Thyroid gland (tissue), 4 donors: ENCODE measurements at regions not wholly inside any gene's neighbourhood (a gene's known extent, or its start where the extent isn't known, plus 50 kb on each side); places are given as distances from the start of the nearest gene placed in this dataset.

ENCODE experiments used
- CTCF ChIP-seq, 6 experiments: fragments of 200-600 bp in 3 of 6; fragments of 450-650 bp in 3 of 6; sonication (generic) in 3 of 6; IDR thresholded peaks; one replicate each; pipeline ENCODE4 v1.5.1; 2016 to 2019; ENCODE audit warnings: antibody characterized with exemption in 6 of 6, mild to moderate bottlenecking in 2 of 6, inconsistent platforms in 1 of 6, moderate library complexity in 1 of 6
- POLR2A ChIP-seq, 2 donors: fragments of 450-650 bp; IDR thresholded peaks; one replicate each; pipeline ENCODE4 v1.6.1; 2017; ENCODE audit warnings: antibody characterized with exemption in 2 of 2, mild to moderate bottlenecking in 2 of 2, moderate library complexity in 1 of 2

DNA sequence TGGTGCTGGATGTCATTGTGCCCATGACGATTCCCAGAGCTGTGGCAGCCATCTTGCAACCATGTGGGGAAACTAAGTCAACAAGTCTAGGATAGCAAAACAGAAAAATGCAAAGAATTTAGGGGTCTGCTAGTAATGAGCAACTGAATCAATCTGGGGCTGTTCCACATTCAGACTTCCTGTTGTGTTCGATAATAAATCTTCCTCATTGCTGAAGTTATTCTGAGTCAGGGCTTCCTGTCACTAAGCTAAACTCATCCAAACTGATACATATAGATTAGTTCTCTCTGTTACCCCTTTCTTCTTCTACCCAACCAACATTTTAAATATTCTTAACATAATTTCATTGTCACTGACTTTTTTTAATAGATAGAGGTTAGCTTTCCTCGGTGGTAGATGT is 205.9 kb downstream of the HACE1 start:
- TF ChIP-seq CTCF (IDR thresholded peaks at IDR 0.05) (no peak), POLR2A (IDR thresholded peaks at IDR 0.05) (no peak)
